Mucosa of rectum (tissue), 2 donors: ENCODE measurements at regions not wholly inside any gene's neighbourhood (a gene's known extent, or its start where the extent isn't known, plus 50 kb on each side); places are given as distances from the start of the nearest gene placed in this dataset.

Experiments used
- H3K27ac ChIP-seq, 2 donors: one replicate each; pipeline ENCODE4 v1.7.0; 2013; ENCODE audit warnings: inconsistent platforms in 2 of 2, low read depth in 2 of 2, low read length in 2 of 2
- H3K27me3 ChIP-seq, 2 donors: one replicate each; pipeline ENCODE4 v1.7.0; 2013; ENCODE audit warnings: low read length in 2 of 2; ENCODE audit not compliant: control insufficient read depth in 2 of 2, insufficient read depth in 2 of 2
- H3K36me3 ChIP-seq, 2 donors: one replicate each; pipeline ENCODE4 v1.7.0; 2013; ENCODE audit warnings: low read length in 2 of 2; ENCODE audit not compliant: control insufficient read depth in 2 of 2, insufficient read depth in 2 of 2
- H3K4me1 ChIP-seq, 2 donors: one replicate each; pipeline ENCODE4 v1.7.0; 2013; ENCODE audit warnings: low read length in 2 of 2, mild to moderate bottlenecking in 1 of 2; ENCODE audit not compliant: control insufficient read depth in 2 of 2, insufficient read depth in 2 of 2
- H3K4me3 ChIP-seq, 2 donors: one replicate each; pipeline ENCODE4 v1.7.0; 2013; ENCODE audit warnings: low read length in 2 of 2
- H3K9ac ChIP-seq, 2 donors: one replicate each; pipeline ENCODE4 v1.7.0; 2013; ENCODE audit warnings: low read length in 2 of 2, low read depth in 1 of 2, mild to moderate bottlenecking in 1 of 2
- H3K9me3 ChIP-seq, 2 donors: one replicate each; pipeline ENCODE4 v1.7.0; 2013; ENCODE audit warnings: low read length in 2 of 2; ENCODE audit not compliant: control insufficient read depth in 2 of 2
- donor health status: healthy.
- donor health status: Normal muscosa, but diverticular disease.

DNA sequence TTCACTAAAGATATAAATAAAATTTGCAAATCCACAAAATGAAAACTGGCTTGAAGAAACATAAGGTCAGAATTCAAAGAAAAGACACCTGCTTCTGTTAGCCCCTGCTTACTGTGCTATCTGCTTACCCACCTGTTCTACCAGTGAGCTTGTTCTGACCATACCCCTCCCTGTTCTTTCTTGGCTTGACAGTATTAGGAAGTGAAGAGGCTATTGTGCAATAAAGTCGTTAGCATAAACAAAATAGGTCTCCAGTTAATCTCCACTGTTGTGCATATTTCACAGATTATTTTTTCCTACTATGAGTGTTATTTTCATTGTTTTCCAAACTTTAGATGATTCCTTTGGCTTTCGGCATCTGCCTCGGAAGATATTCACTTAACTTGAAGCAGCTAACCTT, 322.1 kb downstream of the CCDC85A start:
- no peak overlapping the region for H3K9ac ChIP-seq
- no peaks in the 10 kb centered on the region for H3K9me3 ChIP-seq
- no peaks in the 10 kb centered on the region for H3K4me1 ChIP-seq
- H3K27ac ChIP-seq = no peak overlapping the region
- H3K27me3 ChIP-seq = no peaks in the 10 kb centered on the region
- no peaks in the 10 kb centered on the region for H3K36me3 ChIP-seq
- no peak overlapping the region for H3K4me3 ChIP-seq

DNA sequence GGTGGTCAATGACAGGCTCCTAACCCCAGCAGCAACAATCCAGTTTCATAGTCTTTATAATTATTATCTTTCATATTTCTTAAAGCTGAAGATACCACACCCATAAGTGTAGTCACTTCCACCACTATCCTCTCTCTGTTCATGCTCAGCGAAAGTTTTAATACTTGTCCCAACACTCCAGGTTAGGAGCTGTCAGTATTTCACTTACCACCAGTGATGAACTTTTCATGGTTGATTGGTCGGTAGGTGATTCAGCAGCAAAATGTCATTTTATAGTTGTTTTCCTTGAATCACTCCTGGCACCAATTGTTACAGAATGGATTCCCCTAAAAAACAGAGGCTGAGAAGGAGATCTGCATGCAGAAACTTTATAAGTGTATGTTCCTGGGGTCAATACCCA, 324.9 kb downstream of the CCDC85A start:
- no peaks in the 10 kb centered on the region for H3K9me3 ChIP-seq

DNA sequence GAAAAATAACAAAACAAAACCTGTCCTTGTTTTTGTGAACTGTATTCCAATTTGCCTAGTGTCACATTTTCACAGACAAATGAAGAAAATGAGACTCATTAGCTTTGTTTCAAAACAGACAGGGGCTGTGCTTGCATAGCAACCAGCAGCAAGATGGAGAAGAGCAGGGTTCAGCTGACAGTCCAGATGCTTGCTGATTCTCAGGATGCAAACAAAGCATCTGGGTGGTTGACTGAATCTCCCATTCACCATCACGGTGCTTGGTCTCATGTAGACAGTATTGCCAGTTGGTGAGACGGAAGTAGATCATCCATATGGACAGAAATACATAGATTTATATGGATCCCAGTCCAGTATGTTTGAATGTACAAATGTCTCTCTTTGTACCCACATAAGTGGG, 326.8 kb downstream of the CCDC85A start:
- Histone ChIP-seq H3K9ac (no peak overlapping the region), H3K9me3 (no peaks in the 10 kb centered on the region), H3K36me3 (no peaks in the 10 kb centered on the region), H3K4me1 (no peaks in the 10 kb centered on the region), H3K27ac (no peak overlapping the region), H3K27me3 (no peaks in the 10 kb centered on the region), H3K4me3 (no peak overlapping the region)

More for the DNA sequence above, 324.9 kb downstream of the CCDC85A start:
- Histone ChIP-seq H3K4me1 (no peaks in the 10 kb centered on the region), H3K27me3 (no peaks in the 10 kb centered on the region), H3K9ac (no peak overlapping the region), H3K36me3 (no peaks in the 10 kb centered on the region), H3K27ac (no peak overlapping the region), H3K4me3 (no peak overlapping the region)

DNA sequence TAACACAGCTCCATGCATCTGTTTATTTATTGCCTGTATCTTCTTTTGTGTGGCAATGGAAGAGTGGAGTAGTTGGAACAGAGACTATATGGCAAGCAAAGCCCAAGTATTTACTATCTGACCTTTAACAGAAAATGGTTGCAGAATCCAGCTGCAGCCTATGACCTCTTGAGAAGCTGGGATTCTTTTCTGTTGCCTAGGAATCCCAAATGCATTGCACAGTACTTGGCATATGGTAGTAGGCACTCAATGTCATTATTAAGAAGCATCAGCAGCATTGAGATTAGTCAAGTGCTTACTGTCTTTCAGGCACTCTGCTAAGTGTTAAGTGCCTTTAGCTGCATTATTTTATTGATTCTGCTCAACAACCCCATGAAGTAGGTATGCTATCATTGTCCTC, 331.6 kb downstream of the CCDC85A start:
- Histone ChIP-seq H3K9me3 (no peaks in the 10 kb centered on the region), H3K27ac (no peak overlapping the region), H3K4me1 (no peaks in the 10 kb centered on the region), H3K36me3 (no peaks in the 10 kb centered on the region), H3K4me3 (no peak overlapping the region), H3K27me3 (no peaks in the 10 kb centered on the region), H3K9ac (no peak overlapping the region)

DNA sequence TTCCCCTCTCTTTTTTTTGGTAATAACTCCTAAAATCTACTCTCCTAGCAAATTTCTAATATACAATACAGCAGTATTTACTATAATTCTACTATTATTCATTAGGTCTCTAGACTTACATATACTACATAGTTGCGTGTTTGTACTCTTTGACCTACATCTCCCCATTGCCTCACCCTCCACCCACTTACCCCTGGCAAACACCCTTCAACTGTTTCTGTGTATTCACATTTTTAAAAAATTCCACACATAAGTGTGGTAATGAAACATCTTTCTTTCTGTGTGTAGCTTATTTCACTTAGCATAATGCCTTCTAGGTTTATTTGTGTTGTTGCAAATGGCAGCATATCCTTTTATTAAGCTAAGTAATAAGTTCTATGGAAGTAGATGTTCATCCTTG, 336.0 kb downstream of the CCDC85A start:
- H3K4me1 ChIP-seq = no peaks in the 10 kb centered on the region
- no peak overlapping the region for H3K9ac ChIP-seq
- no peaks in the 10 kb centered on the region for H3K27me3 ChIP-seq
- H3K9me3 ChIP-seq = no peaks in the 10 kb centered on the region
- no peak overlapping the region for H3K27ac ChIP-seq
- no peak overlapping the region for H3K4me3 ChIP-seq
- H3K36me3 ChIP-seq = no peaks in the 10 kb centered on the region

DNA sequence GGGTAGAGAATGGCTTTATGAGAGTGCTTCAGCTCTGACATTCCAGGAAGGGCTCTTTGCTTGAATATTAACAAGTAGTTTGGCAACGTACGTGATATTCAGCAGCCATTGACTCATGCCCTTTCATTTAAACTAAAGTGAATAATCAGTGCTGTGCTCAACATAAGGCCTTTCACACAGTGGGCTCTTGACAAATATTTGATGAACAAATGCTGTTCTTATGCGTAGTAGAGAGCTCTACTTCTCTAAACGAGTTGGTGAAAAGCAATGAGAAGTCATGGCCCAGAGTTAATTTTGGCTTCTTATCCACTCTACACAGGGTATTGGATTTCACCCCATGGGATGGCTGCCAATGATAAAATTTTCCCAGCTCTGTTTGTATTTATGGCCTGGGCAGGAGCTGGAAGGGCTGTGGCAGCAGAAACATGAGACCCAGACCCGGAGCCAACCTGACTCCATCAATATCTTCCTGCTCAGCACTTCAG, 338.9 kb downstream of the CCDC85A start:
- Histone ChIP-seq H3K9me3 (no peaks in the 10 kb centered on the region), H3K27me3 (no peaks in the 10 kb centered on the region), H3K27ac (no peak overlapping the region), H3K9ac (no peak overlapping the region), H3K4me3 (no peak overlapping the region), H3K4me1 (no peaks in the 10 kb centered on the region), H3K36me3 (no peaks in the 10 kb centered on the region)

DNA sequence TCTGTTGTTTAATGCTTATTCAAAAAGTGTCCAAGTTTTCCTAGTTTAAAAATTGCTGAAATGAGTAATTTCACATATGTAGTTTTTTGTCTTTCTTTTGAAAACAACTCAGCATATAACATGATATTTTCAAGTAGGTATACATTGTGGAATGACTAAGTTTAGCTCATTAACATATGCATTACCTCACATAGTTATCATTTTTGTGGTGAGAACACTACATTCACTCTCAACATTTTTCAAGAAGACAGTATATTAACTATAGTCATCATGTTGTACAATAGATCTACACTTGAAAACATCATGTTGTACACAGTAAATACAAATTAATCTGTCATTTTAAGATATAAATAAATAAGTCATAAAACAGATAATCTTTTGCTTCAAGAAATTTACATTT, 340.0 kb downstream of the CCDC85A start:
- Histone ChIP-seq H3K27me3 (no peaks in the 10 kb centered on the region), H3K4me1 (no peaks in the 10 kb centered on the region), H3K9ac (no peak overlapping the region), H3K4me3 (no peak overlapping the region), H3K9me3 (no peaks in the 10 kb centered on the region), H3K36me3 (no peaks in the 10 kb centered on the region), H3K27ac (no peak overlapping the region)

DNA sequence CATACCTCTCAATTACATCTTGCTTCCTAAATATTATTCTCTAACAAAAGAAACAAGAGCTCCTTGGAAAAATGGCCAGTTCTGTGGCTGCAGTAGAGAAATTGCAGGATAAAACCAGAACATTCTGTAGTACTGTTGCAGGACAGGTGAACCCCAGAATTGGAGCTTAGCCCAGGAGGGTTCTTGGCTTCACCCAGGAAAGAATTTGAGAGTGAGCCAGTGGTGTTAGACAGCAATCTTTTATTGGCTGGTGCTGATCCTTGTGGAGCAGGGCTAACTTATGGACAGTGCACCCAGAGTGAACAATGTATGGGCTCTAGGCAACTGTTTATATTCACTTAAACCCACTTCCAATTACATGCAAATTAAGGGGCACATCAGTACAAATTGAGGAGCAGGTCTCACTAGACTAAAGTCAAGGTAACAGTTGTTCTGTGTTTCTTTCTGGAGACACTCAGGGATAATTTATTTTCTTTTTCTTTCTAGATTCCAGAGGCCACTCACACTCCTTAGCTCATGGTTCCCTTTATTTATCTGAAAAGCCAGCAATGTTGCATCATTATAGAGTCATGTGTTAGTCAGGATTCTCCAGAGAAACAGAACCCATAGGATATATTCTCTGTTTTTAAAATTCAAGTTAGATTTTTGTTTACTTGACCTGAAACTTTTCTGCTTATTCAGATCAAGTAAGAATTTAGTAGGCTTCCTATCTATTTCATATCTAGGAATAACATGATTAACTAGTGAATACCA, 348.1 kb downstream of the CCDC85A start:
- H3K27me3 ChIP-seq = no peaks in the 10 kb centered on the region
- no peak overlapping the region for H3K4me3 ChIP-seq
- H3K4me1 ChIP-seq = no peaks in the 10 kb centered on the region
- H3K27ac ChIP-seq = no peak overlapping the region
- no peaks in the 10 kb centered on the region for H3K9me3 ChIP-seq
- H3K36me3 ChIP-seq = no peaks in the 10 kb centered on the region
- H3K9ac ChIP-seq = no peak overlapping the region

DNA sequence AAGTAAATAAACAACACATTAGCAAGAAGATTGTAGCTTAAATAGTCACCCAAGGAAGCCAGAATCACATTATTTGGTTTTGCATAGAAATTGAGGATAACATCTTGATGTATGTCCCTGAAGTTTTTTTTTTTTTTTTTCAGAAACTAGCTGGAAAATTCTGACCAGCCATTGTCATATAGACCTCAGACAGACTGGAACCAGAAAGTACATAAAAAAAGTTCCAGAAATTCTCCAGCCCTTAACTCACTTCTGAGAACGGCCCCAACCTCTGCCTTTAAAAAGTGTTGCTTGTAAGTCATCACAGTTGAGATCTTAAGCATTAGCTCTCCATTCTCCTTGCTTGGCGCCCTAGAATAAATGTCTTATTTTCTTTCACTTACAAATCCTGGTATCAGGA, 350.5 kb downstream of the CCDC85A start:
- no peaks in the 10 kb centered on the region for H3K36me3 ChIP-seq
- no peak overlapping the region for H3K27ac ChIP-seq
- H3K27me3 ChIP-seq = no peaks in the 10 kb centered on the region
- no peak overlapping the region for H3K9ac ChIP-seq
- H3K4me3 ChIP-seq = no peak overlapping the region
- H3K9me3 ChIP-seq = no peaks in the 10 kb centered on the region
- H3K4me1 ChIP-seq = no peaks in the 10 kb centered on the region

DNA sequence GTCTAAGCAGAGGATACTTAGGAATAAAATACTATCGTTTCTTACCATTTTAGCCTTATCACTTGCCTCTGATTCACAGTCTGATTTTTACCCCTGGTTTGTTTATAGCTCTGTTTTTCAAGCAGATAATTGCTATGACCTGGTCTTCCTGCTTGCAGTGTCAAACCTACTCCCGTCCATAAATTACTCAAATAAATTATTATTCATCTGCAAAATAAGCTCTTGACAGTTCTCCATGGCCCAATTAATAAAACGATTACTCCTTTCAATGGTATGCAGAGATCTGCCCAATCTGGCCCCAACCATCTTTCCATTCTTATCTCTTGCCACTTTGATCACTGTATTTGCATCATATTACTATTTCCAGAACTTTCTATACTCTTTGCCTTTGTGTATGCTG, 354.0 kb downstream of the CCDC85A start:
- H3K4me1 ChIP-seq = no peaks in the 10 kb centered on the region
- H3K27ac ChIP-seq = no peak overlapping the region
- no peak overlapping the region for H3K9ac ChIP-seq
- no peaks in the 10 kb centered on the region for H3K27me3 ChIP-seq
- H3K4me3 ChIP-seq = no peak overlapping the region
- no peaks in the 10 kb centered on the region for H3K36me3 ChIP-seq
- no peaks in the 10 kb centered on the region for H3K9me3 ChIP-seq
